Epithelial cell of esophagus (primary cell): ENCODE measurements at regions not wholly inside any gene's neighbourhood (a gene's known extent, or its start where the extent isn't known, plus 50 kb on each side); places are given as distances from the start of the nearest gene placed in this dataset.

Experiments used
- DNase-seq: peaks from one replicate; pipeline ENCODE4 v3.0.0; 2010; ENCODE audit warnings: low read depth
- H3K4me3 ChIP-seq: 2 replicates; pipeline ENCODE4 v1.5.1; 2011; ENCODE audit warnings: mild to moderate bottlenecking, low read length, control low read depth
- TF ChIP-seq, protein P1 (sequence below): IDR thresholded peaks from 2 replicates; pipeline ENCODE4 v1.5.1; 2011; ENCODE audit warnings: low read depth, mild to moderate bottlenecking, low read length, control low read depth, inconsistent platforms; ENCODE audit not compliant: insufficient read depth; ENCODE audit errors: missing control alignments

DNA sequence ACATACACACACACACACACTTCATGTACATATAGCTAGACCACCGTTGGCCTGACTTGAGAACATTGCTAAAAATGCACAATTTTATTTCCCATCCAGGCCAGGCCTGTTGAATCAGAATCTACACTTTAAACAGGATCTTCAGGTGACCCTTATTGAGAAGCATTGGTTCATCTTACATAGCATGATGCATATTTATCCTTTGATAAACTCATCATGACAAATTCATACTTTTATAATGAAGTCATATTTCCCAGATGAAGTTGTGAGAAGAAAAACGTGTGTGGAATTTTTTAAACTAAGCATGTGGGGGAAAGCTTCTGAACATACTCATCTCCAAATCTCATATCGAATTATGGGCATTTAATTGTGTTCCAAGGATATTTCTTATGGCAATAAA, 877.7 kb downstream of the MRPL39 start:
- TF ChIP-seq, protein P1, sequence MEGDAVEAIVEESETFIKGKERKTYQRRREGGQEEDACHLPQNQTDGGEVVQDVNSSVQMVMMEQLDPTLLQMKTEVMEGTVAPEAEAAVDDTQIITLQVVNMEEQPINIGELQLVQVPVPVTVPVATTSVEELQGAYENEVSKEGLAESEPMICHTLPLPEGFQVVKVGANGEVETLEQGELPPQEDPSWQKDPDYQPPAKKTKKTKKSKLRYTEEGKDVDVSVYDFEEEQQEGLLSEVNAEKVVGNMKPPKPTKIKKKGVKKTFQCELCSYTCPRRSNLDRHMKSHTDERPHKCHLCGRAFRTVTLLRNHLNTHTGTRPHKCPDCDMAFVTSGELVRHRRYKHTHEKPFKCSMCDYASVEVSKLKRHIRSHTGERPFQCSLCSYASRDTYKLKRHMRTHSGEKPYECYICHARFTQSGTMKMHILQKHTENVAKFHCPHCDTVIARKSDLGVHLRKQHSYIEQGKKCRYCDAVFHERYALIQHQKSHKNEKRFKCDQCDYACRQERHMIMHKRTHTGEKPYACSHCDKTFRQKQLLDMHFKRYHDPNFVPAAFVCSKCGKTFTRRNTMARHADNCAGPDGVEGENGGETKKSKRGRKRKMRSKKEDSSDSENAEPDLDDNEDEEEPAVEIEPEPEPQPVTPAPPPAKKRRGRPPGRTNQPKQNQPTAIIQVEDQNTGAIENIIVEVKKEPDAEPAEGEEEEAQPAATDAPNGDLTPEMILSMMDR: no peak
- no peak for DNase-seq

DNA sequence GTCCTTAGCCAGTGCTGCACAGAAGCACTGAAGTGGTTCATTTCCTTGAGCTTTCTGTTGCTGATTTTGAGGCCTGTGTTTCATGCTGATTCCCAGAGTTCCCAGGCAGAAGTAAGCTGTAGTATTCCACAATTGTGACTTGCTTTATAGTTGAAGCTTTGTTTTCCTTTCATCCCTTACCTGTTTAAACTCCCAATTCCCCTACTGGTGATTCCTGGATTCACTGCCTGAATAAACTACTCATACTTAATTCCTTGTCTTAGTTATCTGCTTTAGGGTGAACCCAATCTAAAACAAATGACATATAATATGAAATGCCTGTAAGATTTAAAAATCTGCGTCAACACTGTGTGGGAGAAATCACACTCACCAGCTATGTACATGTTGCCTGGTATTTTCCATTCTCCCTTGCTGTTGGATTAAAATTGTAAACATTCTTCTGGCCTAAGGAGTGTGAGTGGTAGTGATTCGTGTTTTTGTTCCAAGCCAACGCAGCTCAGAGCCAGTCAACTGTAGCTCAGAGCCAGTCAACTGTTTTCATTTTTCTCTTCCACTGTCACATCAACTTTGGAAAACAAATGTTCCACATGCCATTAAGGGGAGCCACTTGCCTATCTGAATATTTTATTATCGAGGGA, 879.4 kb downstream of the MRPL39 start:
- DNase-seq: no peak

More for the DNA sequence above, 877.7 kb downstream of the MRPL39 start:
- H3K4me3 ChIP-seq: no peak overlapping the region

DNA sequence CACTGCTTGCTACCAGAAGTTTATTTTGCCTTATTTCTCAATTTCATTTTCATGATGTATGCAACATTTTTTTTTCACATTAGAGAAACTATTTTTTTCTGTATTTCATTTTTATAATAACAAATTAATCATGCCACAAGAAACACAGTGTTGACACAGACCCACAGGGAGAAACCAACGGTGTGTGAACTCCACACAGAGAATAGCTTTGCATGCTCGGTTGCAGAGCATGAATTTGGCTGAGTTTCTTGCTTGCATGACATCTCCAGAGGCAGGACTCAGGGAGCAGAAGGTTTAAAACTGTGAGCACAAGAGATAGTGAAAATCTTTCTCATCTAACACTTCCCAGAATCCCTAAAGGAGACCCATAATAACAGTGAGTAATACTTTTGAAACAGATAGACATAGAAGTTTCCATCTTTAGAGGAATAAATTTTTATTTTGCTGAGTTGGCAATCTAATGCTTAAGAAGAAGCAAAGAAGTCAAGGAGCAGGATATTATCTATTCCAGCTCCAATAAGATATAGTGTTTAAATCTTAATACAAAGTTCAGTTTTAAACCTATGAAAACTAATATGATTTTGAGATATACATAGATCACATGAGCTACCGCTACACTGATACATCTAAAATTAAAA, 890.9 kb downstream of the MRPL39 start:
- TF ChIP-seq, protein P1: no peak
- no peak for DNase-seq
- H3K4me3 ChIP-seq: no peak overlapping the region

More for the DNA sequence above, 879.4 kb downstream of the MRPL39 start:
- TF ChIP-seq, protein P1: no peak
- no peak overlapping the region for H3K4me3 ChIP-seq

DNA sequence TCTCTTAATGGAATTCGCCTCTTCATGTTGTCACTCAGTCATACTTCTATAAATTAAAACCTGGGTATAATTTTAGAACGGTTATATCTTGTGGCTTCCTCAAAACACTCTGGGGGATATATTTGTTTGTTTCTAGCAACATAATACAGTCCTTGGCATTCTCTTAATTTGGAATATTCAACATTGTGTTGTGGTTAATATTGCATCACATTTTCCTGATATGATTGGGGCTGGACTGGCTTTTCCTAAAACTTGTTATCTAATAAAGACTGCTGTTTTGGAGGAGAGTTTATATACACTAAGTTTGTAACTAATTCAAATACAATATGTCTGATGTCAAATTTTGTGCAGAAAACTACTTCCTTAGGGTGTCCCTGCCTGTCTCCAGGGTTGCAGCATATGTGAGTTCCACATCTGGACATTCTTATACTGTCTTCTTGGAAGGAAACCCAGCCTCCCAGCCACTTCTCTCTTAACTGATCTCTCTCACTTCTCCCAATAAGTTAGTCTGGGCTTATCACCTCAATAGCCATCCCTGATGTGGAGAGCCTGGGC, 892.6 kb downstream of the MRPL39 start:
- TF ChIP-seq, protein P1: no peak
- no peak overlapping the region for H3K4me3 ChIP-seq
- no peak for DNase-seq

DNA sequence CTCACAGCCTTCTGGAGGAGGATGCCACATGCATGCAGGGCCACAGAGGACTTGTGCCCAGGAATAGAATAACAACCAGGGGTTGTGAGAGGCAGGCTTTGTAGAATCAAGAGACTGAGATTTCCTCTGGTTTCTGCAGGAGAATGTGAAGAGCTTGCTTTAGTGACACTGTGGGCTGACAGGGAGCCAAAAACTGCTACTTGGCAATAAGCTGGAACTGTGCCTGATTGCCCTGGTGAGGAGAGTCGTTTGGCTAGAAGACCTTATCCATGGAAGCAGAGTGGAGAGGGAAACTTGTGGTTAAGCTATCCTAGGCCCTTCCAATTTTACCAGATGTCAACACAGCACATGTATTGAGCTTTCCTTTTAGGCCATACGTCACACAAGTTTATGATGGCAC, 902.1 kb downstream of the MRPL39 start:
- H3K4me3 ChIP-seq: no peak overlapping the region
- TF ChIP-seq, protein P1: no peak
- DNase-seq: no peak

DNA sequence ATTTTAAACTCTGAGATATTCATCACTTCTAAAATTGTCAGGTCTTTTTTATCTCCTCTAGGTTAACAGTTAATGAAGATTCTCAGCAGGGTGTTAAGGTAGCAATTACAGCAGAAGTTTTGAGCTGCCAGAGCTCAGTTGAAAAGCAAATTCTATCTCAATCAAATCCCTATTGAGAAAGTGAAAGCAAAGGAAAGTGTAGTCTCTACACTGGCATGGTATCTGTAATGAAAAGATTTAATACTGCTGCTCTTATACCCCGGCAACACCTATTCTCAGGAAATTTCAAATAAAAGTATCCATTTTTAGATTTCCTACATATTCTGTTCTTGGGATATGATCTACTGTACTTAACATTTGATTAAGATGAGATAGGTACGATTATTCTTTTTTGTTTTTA, 913.5 kb downstream of the MRPL39 start:
- H3K4me3 ChIP-seq: no peak overlapping the region
- DNase-seq: no peak
- TF ChIP-seq, protein P1: no peak

DNA sequence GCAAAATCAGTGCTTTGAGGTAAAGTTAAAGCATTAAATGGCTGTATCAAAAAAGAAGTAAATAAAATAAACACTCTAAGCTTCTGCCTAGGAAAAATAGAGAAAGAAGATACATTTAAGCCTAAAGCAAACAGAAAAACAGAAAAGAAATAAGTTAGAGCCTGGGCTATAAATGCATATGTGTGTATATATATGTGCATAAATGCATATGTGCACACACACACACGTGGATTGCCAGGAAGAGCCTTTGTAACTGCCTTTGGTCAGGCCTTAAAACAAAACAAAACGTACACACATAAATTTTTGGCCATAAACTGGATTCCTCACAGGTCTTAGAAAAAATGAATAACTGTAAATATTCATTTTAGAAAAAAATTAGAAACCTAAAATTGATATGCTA, 925.8 kb downstream of the MRPL39 start:
- no peak overlapping the region for H3K4me3 ChIP-seq
- DNase-seq: no peak
- TF ChIP-seq, protein P1: no peak
